Transverse colon (tissue), 4 donors: ENCODE measurements at regions not wholly inside any gene's neighbourhood (a gene's known extent, or its start where the extent isn't known, plus 50 kb on each side); places are given as distances from the start of the nearest gene placed in this dataset.

ENCODE experiments used
- DNase-seq: peaks from one replicate; pipeline ENCODE4 v3.0.0-alpha.2; 2019
- H3K27ac ChIP-seq, 4 donors: fragments of 200-600 bp; sonication (generic); 2 replicates each; pipeline ENCODE4 v1.5.1; 2016 to 2018; ENCODE audit warnings: inconsistent platforms in 4 of 4
- H3K27me3 ChIP-seq: fragments of 200-600 bp; sonication (generic); 2 replicates; pipeline ENCODE4 v1.5.1; 2017; ENCODE audit warnings: inconsistent platforms
- H3K36me3 ChIP-seq, 4 donors: fragments of 200-600 bp; sonication (generic); 2 replicates each; pipeline ENCODE4 v1.5.1; 2017 to 2019; ENCODE audit warnings: inconsistent platforms in 4 of 4
- H3K4me1 ChIP-seq, 4 donors: fragments of 200-600 bp; sonication (generic); 2 replicates each; pipeline ENCODE4 v1.5.1; 2017 to 2020; ENCODE audit warnings: inconsistent platforms in 4 of 4
- H3K4me3 ChIP-seq, 4 donors: fragments of 200-600 bp; sonication (generic); 1 replicate in 1 of 4; 2 replicates in 3 of 4; pipeline versions ENCODE4 v1.5.1 to v1.6.1; 2017 to 2019; ENCODE audit warnings: inconsistent platforms in 4 of 4
- H3K9me3 ChIP-seq, 2 donors: fragments of 200-600 bp; sonication (generic); 2 replicates each; pipeline ENCODE4 v1.5.1; 2017 to 2019; ENCODE audit warnings: inconsistent platforms in 2 of 2
- CTCF ChIP-seq, 5 experiments: fragments of 200-600 bp in 3 of 5; fragments of 450-650 bp in 2 of 5; sonication (generic) in 3 of 5; IDR thresholded peaks; 1 replicate in 2 of 5; 2 replicates in 3 of 5; pipeline ENCODE4 v1.5.1; 2016 to 2017; ENCODE audit warnings: antibody characterized with exemption in 5 of 5, inconsistent platforms in 3 of 5, mild to moderate bottlenecking in 2 of 5, moderate library complexity in 1 of 5
- EP300 ChIP-seq: sonication (generic); formaldehyde crosslinking; IDR thresholded peaks from one replicate; pipeline ENCODE4 v1.6.1; 2017; ENCODE audit warnings: antibody characterized with exemption, low read depth
- POLR2A ChIP-seq: fragments of 450-650 bp; IDR thresholded peaks from one replicate; pipeline ENCODE4 v1.6.1; 2016; ENCODE audit warnings: antibody characterized with exemption, mild to moderate bottlenecking, moderate library complexity
- POLR2AphosphoS5 ChIP-seq, 3 donors: sonication (generic); formaldehyde crosslinking; IDR thresholded peaks; one replicate each; pipeline ENCODE4 v1.6.1; 2016; ENCODE audit warnings: antibody characterized with exemption in 3 of 3
- WGBS, 2 donors: methylation state at CpG; one replicate each; pipeline ENCODE4 v1.1.5; 2018; ENCODE audit warnings: low coverage in 1 of 2; 5-methylcytosine and 5-hydroxymethylcytosine counted together
- in situ Hi-C, 4 donors: fragments of 200-750 bp; cut with MboI; loops; one replicate each; pipeline versions ENCODE4 v1.15.0 to v1.15.1; 2017; ENCODE audit warnings: low sequenced_read_pairs in 3 of 4, low pct_ligation_motif_present in 1 of 4, low pct_unique_long_range_greater_than_20kb in 1 of 4
- intact Hi-C: fragments of 100-400 bp; cut with DNase I; formaldehyde crosslinking; loops from one replicate; pipeline ENCODE4 v1.15.1; 2023; ENCODE audit warnings: low total_unique reads

- Histone ChIP-seq H3K27me3 (no peaks in the 10 kb centered on the region), H3K27ac (no peak overlapping the region), H3K4me1 (no peaks in the 10 kb centered on the region), H3K4me3 (no peak overlapping the region), H3K36me3 (no peaks in the 10 kb centered on the region), H3K9me3 (no peaks in the 10 kb centered on the region)
- 60 to 75% methylated on average over 1 to 5 of the region's 5 CpGs for WGBS, 2 donors
- DNase-seq: no peak
- in situ Hi-C loops (no loop called here), intact Hi-C loops (no loop called here)
- no peak for TF ChIP-seq CTCF (IDR thresholded peaks at IDR 0.05)
- TF ChIP-seq EP300: no peak
- no peak for TF ChIP-seq POLR2A
- no peak for TF ChIP-seq POLR2AphosphoS5 (IDR thresholded peaks at IDR 0.05)
Observed at GRCh38 chr5:175388531-175388930, 55.5 kb downstream of the DRD1 start.

DNA sequence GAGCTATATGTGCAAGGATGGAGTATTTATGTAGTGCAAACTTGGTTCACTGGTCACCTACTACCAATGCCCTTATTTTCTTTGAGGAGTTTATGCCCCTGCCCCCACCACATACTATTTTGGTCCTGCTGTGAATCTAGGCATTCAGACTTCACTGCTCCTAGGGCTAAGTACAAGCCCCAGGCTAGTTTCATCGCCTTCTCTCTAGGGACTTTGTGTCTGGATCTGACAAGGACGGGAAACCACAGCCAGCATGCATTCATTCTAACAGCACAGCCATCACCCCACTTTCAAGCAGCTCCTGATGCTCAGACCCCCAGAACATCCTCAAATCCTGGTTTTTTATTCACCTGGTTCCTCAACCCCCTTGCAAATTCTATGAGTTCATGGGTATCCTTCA, 56.8 kb downstream of the DRD1 start:
- H3K4me3 ChIP-seq: no peak overlapping the region
- in situ Hi-C loops: no loop called here
- H3K36me3 ChIP-seq: no peaks in the 10 kb centered on the region
- TF ChIP-seq CTCF (IDR thresholded peaks at IDR 0.05): no peak
- TF ChIP-seq EP300: no peak
- TF ChIP-seq POLR2AphosphoS5 (IDR thresholded peaks at IDR 0.05): no peak
- TF ChIP-seq POLR2A: no peak
- intact Hi-C loops: no loop called here
- H3K9me3 ChIP-seq: no peaks in the 10 kb centered on the region
- H3K4me1 ChIP-seq: no peaks in the 10 kb centered on the region
- DNase-seq: no peak
- 69 to 78% methylated on average over 2 of the region's 2 CpGs for WGBS, 2 donors
- no peak overlapping the region for H3K27ac ChIP-seq
- H3K27me3 ChIP-seq: no peaks in the 10 kb centered on the region

DNA sequence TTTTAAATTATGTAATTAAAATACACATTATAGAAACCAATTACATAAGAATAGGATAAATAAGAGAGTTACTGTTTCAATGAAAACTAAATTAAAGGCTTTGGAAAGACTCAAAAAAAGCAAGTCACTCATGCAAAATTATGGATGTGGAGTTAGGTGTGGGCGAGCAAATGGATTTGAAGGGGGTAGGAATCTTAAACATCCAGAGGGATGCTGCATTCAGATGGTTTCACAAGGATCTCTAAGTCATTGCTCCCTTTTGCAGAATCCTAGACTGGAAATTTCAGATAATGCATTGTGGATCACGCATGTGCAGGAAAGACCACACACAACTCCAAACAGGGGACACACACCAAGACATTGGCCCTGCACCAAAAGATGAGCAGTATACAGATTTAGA, 57.5 kb downstream of the DRD1 start:
- in situ Hi-C loops: no loop called here
- no peak overlapping the region for H3K27ac ChIP-seq
- no peak overlapping the region for H3K4me3 ChIP-seq
- H3K27me3 ChIP-seq: no peaks in the 10 kb centered on the region
- TF ChIP-seq CTCF (IDR thresholded peaks at IDR 0.05) (no peak), EP300 (no peak), POLR2A (no peak), POLR2AphosphoS5 (IDR thresholded peaks at IDR 0.05) (no peak)
- intact Hi-C loops: no loop called here
- no peaks in the 10 kb centered on the region for H3K4me1 ChIP-seq
- 60 to 81% methylated on average over 1 to 2 of the region's 2 CpGs for WGBS, 2 donors
- H3K9me3 ChIP-seq: no peaks in the 10 kb centered on the region
- no peaks in the 10 kb centered on the region for H3K36me3 ChIP-seq
- DNase-seq: no peak

DNA sequence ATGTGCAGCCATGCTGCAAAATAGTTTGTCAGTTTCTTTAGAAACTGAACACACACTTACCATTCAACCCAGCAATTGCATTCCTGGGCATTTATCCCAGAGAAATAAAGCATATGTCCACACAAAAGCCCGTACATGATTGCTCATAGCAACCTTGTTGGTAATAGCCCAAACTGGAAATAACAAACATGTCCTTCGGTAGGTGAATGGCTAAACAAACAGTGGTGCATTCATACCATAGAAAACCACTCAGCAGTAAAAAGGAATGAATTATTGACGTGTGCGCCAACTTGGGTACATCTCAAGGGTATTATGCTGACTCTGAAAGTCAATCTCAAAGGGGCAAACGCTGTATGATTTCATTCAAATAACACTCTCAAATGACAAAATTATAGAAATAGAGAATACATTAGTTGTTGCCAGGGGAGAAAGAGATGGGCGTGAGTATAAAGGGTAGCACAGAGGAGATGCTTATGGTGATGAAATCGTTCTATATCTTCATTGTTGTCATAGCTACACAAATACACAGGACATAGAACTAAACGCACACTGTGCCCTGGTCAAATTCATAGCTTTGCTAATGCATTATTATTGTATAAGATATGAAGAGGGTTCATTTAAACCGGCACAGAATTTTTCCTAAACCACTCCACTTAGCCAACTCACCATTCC, 58.2 kb downstream of the DRD1 start:
- no peak overlapping the region for H3K27ac ChIP-seq
- H3K36me3 ChIP-seq: no peaks in the 10 kb centered on the region
- no peak for TF ChIP-seq POLR2A
- TF ChIP-seq POLR2AphosphoS5 (IDR thresholded peaks at IDR 0.05): no peak
- no peak overlapping the region for H3K4me3 ChIP-seq
- H3K4me1 ChIP-seq: no peaks in the 10 kb centered on the region
- H3K27me3 ChIP-seq: no peaks in the 10 kb centered on the region
- 55 to 57% methylated on average over 9 of the region's 9 CpGs for WGBS, 2 donors
- no peaks in the 10 kb centered on the region for H3K9me3 ChIP-seq
- DNase-seq: no peak
- intact Hi-C loops (no loop called here), in situ Hi-C loops (no loop called here)
